HG02571 (cell line): ENCODE measurements at regions not wholly inside any gene's neighbourhood (a gene's known extent, or its start where the extent isn't known, plus 50 kb on each side); places are given as distances from the start of the nearest gene placed in this dataset.

ENCODE experiments used
- ATAC-seq: cut with Tn5 transposase; IDR thresholded peaks from one replicate; pipeline ENCODE4 v1.9.1; 2021; ENCODE audit warnings: mild to moderate bottlenecking, moderate library complexity; ENCODE audit not compliant: unreplicated experiment

DNA sequence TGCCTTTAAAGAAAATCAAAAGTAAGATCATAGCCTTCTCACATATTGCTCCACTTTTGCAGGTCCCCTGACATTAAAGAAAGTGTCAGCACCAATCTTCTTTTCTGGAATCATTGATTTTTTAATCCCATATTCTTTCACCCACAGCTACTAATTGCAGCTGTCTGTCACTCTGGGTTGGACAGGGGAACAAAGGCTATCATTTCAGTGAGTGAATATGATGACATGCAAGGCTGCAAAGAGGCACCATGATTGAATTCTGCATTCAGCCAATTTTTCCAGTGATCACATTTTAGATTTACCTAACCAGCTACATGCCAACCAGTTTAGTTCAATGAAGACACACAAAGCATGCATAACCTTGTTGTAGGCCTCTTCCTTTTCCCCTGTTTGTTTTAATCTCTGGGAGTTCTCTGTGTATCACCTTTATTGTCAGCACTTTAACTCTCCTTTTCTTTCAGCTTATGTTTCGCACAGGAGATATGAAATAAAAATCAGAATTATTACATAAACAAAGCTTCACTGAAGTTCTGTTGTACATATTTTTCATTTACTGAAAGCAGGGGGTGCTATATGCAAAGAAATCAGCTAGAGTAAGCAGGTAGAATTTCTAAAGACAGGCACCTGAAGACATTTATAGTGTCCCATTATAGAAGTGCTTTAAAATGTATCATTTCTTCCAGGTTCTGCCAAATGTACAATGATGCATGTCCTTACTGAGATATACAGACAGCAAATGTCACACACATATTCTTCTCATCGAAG, 584.8 kb downstream of the PLA2G4A start:
- ATAC-seq: no peak

GRCh38 chr1:187415065-187415464, 586.3 kb downstream of the PLA2G4A start:
- ATAC-seq: no peak

- no peak for ATAC-seq
Observed at GRCh38 chr1:187417520-187417919, 588.8 kb downstream of the PLA2G4A start.

DNA sequence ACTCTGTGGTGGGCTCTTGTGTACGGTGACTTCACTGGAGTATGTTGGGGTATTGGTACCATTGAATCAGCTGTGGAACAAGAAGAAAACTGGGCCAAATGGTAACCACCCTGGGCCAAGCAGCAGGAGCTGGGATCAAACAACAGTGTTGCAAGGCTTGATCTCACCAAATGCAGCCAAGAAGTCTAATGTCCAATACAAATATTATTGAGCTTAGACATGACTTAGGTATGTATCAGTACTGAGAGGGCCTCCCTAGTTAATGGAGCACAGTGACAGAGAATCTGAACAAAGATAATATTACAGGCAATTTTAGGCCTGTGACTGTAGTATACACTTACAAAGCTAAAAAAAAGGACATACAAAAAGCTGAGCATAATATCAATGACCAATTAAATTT, 604.8 kb downstream of the PLA2G4A start:
- ATAC-seq: no peak

- ATAC-seq: no peak
Observed at GRCh38 chr1:187442603-187443002, 613.9 kb downstream of the PLA2G4A start.

- no peak for ATAC-seq
Observed at GRCh38 chr1:187443939-187444338, 615.2 kb downstream of the PLA2G4A start.

- no peak for ATAC-seq
Observed at GRCh38 chr1:187445066-187445465, 616.3 kb downstream of the PLA2G4A start.

GRCh38 chr1:187451238-187451637, 622.5 kb downstream of the PLA2G4A start:
- ATAC-seq: no peak

GRCh38 chr1:187454010-187454409, 625.3 kb downstream of the PLA2G4A start:
- ATAC-seq: no peak

DNA sequence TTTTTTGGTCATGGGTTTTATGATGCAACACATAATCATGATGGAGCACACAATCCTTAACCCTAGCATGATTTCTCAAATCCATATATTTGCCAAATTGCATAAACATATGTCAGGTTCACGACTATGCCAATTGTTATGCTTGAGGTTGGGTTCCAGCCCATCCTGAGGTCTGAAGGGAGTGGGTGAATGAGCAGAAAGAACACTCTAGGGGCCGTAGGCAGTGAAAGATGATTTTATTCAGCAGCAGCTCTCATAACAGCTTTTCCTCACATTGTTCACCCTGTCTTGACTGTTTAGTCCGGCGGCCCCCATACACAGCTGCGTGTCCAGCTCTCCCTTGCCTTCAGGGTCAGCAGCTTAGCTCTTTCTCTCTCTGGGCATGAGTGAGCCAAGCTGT, 627.7 kb downstream of the PLA2G4A start:
- ATAC-seq: no peak

DNA sequence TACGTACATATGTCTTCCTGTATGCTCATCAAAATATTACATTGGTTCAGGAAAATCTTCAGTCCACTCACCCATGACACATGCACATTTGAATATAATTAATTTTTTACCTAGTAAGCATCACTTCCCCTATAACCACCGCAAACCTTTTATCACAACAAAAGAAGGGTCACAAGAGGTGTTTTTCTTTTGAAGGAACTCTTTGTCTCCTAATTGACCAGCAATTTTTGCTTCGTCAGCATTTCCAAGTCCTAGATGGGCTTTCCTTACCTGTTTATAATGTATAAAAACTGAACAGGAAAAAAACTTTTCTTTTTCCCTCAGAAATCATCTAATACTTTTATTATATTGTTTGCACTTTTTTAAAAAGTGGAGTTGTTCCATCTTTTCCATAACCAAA, 631.3 kb downstream of the PLA2G4A start:
- no peak for ATAC-seq

DNA sequence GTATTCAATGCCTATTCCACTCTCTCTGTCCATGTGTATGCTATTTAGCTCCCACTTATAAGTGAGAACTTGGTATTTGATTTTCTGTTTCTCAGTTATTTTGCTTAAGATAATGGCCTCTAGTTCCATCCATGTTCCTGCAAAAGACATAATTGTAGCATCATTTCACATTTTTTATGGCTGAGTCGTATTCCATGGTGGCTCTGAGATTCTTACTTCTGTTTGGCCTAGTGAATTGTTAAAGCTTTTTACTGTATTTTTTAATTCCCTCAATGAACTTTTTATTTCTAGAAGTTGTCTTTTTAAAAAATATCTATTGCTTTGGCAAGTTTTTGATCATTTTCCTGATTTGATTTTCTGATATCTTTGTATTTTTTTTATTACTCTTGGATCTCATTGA, 635.6 kb downstream of the PLA2G4A start:
- no peak for ATAC-seq

DNA sequence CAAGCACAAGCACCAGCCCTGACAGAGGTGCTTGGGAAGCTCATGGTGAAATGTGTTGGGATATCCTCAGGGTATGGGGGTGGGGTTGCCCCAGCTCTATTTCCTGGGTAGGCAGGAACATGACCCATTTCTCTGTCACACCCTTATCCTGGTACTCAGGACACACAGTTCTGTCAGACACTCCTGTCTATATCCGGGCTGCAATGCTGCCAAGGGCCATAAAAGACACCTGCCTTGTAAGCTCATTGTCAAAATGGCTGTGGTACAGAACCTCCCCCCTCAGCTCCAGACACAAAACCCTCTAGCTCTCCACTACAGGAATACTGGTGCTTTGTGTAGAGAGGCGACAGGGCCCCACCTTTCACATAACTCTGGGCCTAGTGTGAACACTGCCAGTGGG, 636.7 kb downstream of the PLA2G4A start:
- ATAC-seq: no peak

DNA sequence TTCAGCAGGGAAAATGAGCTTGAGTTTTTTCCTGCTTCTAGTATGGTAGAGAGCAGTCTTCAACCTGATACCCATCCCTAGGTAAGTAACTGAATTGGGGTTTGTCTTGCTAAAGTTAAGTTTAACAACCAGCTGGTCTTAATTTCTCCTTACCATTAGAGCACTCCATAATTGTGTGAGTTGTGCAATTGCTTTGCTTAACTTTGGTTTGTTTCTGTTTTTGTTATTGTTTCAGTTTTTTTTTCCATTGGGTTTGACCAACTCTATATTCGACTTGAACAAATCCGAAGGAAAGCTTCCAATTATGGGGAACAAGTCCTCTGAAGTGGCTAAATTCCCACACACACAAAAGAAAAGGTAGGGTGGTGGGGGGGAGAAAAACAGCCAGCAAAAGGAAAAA, 641.1 kb downstream of the PLA2G4A start:
- no peak for ATAC-seq

- ATAC-seq: no peak
Observed at GRCh38 chr1:187471555-187471954, 642.8 kb downstream of the PLA2G4A start.

DNA sequence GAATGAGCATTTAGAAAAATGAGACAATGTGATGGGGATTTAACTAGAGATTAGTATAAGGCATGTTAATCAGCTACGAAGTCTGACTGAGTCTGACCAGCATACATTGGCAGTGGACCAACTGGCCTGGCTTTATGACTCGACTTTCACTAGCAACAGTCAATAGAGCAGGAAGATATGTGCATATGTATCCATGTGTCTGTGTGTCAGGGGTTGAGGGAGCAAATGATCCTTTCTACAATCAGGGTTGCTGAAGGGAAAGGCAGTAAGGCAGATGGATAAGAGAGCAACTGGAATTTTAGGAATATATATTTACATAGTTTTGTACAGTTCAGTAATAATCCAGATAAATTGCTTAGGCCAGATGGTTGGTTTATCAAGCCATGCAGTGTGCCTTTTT, 645.6 kb downstream of the PLA2G4A start:
- ATAC-seq: no peak

DNA sequence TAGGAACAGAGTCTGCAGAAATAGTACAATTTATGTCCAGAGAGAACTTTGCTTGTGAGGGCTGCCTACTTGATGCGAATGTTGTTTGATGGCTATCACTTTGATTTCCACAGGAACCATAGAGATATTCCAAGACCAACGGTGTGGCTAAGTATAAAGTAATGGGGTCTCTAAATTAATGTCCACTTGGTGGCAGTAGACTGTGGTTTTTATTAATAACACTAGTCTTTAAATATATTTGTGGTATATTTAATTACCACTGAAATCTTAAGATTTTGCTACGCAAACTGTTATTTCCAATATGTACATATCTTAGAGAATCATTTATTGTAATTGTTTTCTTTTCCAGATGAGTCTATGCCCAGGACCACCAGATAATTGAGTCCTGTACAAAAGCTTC, 647.9 kb downstream of the PLA2G4A start:
- ATAC-seq: no peak

DNA sequence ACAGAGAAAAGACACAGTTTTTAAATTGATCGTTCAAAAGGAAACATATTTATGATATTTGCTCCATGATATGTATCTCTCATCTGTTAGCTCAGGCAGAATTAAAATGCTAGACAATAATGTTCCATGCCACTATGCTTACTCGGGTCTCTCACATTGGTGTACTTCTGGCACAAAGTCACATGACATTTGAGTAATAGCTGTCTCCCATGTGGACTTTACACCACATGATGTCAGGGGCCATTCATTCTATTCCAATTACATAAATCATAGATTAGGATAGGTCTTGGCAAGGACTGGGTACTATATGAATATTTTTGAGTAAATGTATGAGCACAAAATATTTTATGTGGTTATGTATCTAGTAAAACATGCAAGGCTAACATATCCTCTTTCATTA, 648.4 kb downstream of the PLA2G4A start:
- ATAC-seq: no peak

DNA sequence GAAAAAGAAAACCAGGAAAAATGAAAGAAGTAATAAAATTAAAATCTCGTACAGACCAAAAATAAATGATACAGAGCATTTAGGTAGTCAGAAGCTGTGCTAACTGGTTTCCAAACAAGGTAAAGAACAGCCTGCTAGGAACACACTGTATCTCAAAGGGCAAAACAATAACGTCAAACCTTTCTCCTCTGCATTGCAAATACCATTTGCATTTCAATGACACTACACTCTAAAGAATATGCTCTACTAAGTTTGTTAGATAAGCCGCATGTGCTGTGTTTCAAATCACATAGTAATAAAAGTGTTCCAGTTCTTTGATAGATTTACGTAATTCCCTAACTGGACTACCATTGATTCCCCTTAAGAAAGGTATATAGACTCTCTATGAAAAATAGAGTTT, 648.8 kb downstream of the PLA2G4A start:
- ATAC-seq: no peak

DNA sequence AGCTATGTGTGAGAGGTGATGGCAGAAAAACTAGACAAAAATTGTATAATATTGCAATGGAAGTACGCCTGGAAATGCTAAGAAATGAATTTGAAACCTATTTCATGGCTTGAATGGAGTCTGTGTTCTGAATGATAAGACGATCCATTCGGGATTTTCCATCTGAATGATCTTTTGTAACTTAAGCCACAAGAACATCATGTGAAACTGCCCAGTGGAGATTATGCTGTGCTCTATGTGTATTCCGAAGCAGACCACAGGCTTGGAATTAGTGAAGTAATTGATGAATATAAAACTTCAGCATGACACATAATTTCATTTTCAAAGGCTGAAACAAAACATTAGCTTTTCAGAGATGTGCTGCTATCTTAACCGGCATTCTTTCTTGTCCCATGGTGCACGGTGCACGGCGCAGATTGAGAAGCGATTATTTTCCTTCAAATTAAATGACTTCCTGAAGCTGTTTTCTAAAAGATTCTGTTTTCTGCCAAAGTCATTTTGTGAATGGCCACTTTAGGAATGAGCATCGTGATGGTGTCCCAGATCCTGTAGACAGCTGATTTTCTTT, 652.9 kb downstream of the PLA2G4A start:
- no peak for ATAC-seq

- ATAC-seq: no peak
Observed at GRCh38 chr1:187490266-187490665, 661.5 kb downstream of the PLA2G4A start.

- ATAC-seq: no peak
Observed at GRCh38 chr1:187491082-187491720, 662.5 kb downstream of the PLA2G4A start.
